Coronary artery (tissue), 2 donors: ENCODE measurements at regions not wholly inside any gene's neighbourhood (a gene's known extent, or its start where the extent isn't known, plus 50 kb on each side); places are given as distances from the start of the nearest gene placed in this dataset.

Source experiments
- DNase-seq: peaks from one replicate; pipeline ENCODE4 v3.0.0-alpha.2; 2017; ENCODE audit warnings: low spot score
- H3K27ac ChIP-seq, 2 donors: fragments of 200-600 bp; sonication (generic); one replicate each; pipeline ENCODE4 v1.5.1; 2016 to 2019
- H3K4me3 ChIP-seq: fragments of 200-600 bp; sonication (generic); 2 replicates; pipeline ENCODE4 v1.5.1; 2016; ENCODE audit warnings: mild to moderate bottlenecking, moderate library complexity
- TF ChIP-seq, protein P1 (sequence below): fragments of 200-600 bp; sonication (generic); IDR thresholded peaks from one replicate; pipeline ENCODE4 v1.5.1; 2019; ENCODE audit warnings: antibody characterized with exemption

DNA sequence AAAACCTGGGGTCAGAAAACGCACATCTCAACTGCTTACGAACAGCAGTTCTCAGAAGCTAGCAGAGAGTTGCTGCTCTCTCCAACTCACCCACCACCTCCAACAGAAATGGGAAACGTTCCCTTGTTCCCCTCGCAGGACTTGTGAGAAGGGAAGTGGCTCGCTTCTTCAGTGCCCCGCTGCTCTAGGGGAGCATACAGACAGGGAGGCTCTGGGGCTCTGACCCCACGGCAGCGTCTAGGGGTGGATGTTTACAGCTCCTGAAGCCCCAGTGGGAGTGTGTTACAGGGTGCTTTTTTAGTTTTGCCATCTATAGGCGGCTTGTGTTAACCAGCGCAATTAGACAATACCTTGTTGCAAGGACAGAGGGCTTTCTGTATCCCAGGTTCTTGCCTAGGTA lies 267.7 kb upstream of the ACTBL2 start:
- DNase-seq: no peak
- no peak overlapping the region for H3K4me3 ChIP-seq
- TF ChIP-seq, protein P1, sequence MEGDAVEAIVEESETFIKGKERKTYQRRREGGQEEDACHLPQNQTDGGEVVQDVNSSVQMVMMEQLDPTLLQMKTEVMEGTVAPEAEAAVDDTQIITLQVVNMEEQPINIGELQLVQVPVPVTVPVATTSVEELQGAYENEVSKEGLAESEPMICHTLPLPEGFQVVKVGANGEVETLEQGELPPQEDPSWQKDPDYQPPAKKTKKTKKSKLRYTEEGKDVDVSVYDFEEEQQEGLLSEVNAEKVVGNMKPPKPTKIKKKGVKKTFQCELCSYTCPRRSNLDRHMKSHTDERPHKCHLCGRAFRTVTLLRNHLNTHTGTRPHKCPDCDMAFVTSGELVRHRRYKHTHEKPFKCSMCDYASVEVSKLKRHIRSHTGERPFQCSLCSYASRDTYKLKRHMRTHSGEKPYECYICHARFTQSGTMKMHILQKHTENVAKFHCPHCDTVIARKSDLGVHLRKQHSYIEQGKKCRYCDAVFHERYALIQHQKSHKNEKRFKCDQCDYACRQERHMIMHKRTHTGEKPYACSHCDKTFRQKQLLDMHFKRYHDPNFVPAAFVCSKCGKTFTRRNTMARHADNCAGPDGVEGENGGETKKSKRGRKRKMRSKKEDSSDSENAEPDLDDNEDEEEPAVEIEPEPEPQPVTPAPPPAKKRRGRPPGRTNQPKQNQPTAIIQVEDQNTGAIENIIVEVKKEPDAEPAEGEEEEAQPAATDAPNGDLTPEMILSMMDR: no peak
- no peak overlapping the region for H3K27ac ChIP-seq

DNA sequence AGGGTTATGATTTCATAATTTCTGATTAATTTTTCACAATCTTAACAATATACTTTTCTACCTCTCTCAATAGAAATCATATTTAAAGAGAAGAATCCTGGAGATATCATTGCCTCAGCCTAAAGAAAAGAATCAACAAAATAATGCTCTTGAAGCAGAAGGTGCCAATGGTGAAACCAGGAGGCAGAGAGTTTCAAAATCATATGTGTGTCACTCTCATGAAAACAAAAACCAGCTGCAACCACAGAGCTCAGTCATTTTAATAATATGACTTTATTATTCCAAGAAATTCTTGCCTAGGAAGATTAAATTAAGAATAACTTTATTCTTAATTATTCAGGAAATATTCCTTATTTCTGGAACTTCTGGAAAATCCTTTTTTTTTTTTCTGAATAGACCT lies 266.8 kb upstream of the ACTBL2 start:
- TF ChIP-seq, protein P1: no peak
- H3K4me3 ChIP-seq: no peak overlapping the region
- DNase-seq: no peak
- no peak overlapping the region for H3K27ac ChIP-seq

DNA sequence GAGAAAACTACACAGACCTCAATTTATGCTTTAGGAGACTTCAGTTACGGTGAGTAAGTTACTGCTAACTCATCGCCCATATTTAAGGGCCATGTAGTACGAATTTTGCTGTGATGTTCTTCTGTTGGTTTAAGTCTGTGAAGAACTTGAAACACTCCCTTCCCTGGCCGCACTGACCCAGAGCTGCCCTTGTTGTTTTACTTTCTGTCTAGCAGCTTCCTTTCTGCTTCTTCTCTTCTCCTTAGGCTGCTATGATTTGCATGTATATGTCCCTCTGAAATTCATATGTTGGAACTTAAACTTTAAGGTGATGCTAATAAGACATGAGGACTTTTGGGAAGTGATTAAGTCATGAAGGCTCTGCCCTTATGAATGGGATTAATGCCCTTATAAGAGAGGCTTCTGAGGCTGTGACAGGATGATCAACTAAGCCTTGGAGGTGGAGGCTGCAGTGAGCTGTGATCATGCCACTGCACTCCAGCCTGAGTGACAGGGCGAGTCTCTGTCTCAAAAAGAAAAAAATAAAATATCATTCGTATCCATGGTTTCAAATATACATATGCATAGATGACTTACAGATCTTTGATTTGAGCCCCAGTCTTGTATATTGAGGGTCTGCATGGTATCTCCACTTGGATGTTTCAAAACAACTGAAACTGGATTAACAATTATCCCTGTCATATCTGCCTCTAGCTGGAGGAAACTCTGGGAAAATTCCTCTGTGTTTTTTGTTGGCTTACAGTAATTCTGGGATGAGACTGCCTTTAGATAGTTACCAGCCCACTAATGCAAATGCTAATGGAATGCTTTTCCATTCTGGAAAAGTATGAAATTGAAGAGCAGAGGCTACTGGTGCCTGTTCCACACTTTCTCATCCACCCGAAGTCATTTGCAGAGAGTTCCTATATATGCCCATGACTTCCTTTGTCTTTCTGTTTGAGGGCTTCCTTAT lies 263.4 kb upstream of the ACTBL2 start:
- Histone ChIP-seq H3K27ac (no peak overlapping the region), H3K4me3 (no peak overlapping the region)
- TF ChIP-seq, protein P1: no peak
- no peak for DNase-seq

DNA sequence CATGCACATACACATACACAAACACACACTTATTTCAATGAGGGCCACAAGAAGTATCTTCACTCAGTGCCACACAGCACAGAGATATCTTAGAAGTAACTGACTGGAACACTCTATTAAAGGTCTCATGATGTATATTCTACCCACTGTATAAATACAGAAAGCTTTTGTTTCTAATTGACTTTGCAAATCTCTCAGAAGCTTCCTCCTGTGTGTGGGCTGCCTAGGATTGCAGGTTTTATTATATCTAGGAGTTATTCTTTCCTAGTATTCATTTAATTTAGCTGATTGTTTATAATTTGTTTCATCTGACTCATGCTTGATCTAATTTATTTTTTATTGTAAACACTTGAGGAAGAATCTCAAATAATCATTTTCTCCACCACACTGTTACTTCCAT lies 262.4 kb upstream of the ACTBL2 start:
- TF ChIP-seq, protein P1: no peak
- Histone ChIP-seq H3K27ac (no peak overlapping the region), H3K4me3 (no peak overlapping the region)
- no peak for DNase-seq

DNA sequence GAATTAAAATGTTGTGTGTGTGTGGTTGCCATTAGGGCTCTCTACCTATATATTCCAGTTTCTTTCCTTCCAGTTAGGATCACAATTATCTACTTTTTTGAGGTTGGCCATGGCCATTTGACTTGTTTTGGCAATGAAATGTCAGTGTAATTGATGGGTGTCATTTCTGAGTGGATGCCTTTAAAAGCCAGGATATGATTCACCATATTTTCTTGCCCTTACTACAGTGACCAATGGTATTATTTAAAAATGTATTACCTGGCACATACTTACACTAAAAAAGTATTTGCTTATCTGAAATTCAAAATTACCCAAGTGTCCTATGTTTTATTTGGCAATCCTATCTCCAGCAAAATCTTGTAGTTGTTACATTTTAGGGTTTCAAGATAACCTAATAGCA lies 258.7 kb upstream of the ACTBL2 start:
- no peak for DNase-seq
- TF ChIP-seq, protein P1: no peak
- H3K4me3 ChIP-seq: no peak overlapping the region

DNA sequence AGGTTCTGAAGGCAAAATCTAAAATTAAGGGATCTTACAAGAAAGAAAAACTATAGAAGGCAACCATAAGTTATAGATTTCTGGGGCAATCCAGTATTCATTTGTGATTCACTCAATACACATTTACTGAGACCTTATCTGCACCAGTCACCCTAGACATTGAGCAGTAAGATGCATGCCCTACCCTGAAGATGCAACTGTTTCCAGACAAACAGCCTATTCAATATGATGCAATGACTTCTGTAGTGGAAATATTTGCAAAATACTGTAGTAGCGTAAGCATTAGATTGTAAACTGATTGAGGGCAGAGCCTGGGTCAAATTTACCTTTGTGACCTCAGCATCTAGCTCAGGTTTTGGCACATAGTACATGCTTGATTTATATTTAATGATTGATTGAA lies 256.2 kb upstream of the ACTBL2 start:
- TF ChIP-seq, protein P1: no peak
- DNase-seq: no peak
- H3K27ac ChIP-seq: no peak overlapping the region
- no peak overlapping the region for H3K4me3 ChIP-seq

More for the DNA sequence above, 258.7 kb upstream of the ACTBL2 start:
- no peak overlapping the region for H3K27ac ChIP-seq

DNA sequence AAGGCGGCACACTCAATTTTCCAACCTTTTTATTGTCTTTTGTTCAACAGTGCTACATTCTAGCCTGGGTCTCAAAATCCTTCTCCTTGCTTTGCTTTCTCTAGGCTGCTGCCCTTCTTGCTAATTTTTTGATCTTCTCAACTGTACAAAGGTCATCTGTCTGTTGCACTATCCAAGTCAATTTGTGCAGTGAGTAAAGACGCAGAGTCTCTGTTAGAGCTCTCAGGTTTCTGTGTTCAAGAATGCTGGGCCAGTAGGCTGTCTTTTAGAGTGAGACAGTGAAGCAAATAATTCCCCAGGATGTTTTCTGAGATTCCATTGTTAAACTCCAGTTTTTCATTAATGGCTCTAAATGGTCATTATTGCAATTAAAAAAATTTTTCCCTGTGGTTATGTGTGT lies 255.7 kb upstream of the ACTBL2 start:
- no peak for DNase-seq
- H3K27ac ChIP-seq: no peak overlapping the region
- H3K4me3 ChIP-seq: no peak overlapping the region
- TF ChIP-seq, protein P1: no peak
